OCI-M2 (cell line): ENCODE measurements at regions not wholly inside any gene's neighbourhood (a gene's known extent, or its start where the extent isn't known, plus 50 kb on each side); places are given as distances from the start of the nearest gene placed in this dataset.

Experiments
- DNase-seq: peaks from one replicate; lab custom pipeline; 2025; ENCODE audit not compliant: unreplicated experiment; lab: John Stamatoyannopoulos, UW

- no peak for DNase-seq
These were observed 886.0 kb upstream of the CHAC2 start for GRCh38 chr2:52881606-52882005.

DNA sequence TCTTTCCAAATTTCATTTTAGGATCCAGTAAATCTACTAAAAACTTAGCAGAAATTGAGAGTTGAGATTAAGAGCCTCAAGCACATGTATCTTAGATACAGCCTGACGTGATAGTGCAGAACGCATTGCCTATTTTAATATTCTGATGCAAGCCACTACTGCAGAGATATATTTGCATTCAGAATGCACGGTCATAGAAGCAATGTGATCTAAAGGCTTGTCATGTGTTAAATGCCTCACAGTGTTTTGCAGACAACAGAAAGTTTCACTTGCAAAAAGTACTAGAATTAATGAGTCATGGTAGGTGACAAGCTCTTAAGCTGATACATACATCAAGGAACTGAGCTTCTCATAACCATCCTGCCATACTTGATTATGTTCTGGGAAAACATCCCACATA is 886.7 kb upstream of the CHAC2 start:
- no peak for DNase-seq

- no peak for DNase-seq
These were observed 888.0 kb upstream of the CHAC2 start for GRCh38 chr2:52879561-52879960.

GRCh38 chr2:52877703-52878102 is 889.9 kb upstream of the CHAC2 start:
- no peak for DNase-seq

GRCh38 chr2:52874466-52875106 is 893.0 kb upstream of the CHAC2 start:
- DNase-seq = no peak

GRCh38 chr2:52862801-52863200 is 904.8 kb upstream of the CHAC2 start:
- no peak for DNase-seq

DNA sequence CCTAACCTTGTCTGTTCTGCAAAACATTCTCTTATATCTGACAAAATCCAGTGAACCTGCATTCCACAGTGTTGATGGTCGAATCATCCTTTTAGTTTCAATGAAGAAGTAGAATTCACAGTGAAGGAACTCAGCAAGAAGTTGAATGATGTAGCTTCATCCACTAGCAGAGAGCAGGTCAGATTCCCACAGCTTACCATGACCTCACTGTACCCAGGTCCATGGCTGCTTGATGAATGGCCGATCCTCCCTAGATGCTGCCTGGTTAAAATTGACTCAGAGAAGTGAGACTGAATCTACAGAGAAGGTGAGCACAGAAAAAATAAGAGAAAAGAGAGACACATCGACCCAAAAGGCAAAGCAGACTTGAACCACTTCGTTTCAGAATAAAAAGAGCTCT is 906.0 kb upstream of the CHAC2 start:
- DNase-seq = no peak

- DNase-seq = no peak
These were observed 908.5 kb upstream of the CHAC2 start for GRCh38 chr2:52859065-52859464.

GRCh38 chr2:52857722-52858121 is 909.9 kb upstream of the CHAC2 start:
- DNase-seq = no peak

DNA sequence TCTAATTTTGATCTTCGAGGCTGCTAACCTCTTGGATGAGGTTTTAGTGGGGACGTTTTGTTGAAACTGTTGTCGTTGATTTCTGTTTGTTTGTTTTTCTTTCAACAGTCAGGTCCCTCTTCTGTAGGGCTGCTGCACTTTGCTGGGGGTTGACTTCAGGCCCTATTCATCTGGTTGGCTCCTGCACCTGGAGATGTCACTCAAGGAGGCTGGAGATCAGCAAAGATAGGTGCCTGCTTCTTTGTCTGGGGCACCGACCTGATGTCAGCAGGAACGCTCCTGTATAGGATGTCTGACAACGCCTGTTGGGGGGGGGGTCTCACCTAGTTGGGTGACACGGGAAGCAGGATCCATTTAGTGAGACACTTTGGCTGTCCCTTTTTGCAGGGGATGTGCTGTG is 915.6 kb upstream of the CHAC2 start:
- no peak for DNase-seq

- no peak for DNase-seq
These were observed 922.7 kb upstream of the CHAC2 start for GRCh38 chr2:52844701-52845423.

DNA sequence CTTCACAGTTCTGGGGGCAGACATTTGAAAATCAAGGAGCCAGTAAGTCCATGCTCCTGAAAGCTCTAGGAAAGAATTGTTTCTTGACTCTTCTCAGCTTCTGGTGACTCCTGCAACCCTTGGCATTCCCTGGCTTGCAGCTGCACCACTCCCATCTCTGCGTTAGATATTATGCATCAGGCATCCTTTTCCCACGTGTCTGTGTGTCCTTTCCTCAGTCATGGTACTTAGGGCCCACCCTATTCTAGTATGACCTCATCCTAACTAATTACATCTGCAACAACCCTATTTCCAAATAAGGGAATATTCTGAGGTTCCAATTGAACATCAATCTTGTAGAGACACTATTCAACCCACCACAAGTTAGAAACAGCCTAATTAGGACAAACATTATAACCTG is 931.7 kb upstream of the CHAC2 start:
- DNase-seq = no peak

DNA sequence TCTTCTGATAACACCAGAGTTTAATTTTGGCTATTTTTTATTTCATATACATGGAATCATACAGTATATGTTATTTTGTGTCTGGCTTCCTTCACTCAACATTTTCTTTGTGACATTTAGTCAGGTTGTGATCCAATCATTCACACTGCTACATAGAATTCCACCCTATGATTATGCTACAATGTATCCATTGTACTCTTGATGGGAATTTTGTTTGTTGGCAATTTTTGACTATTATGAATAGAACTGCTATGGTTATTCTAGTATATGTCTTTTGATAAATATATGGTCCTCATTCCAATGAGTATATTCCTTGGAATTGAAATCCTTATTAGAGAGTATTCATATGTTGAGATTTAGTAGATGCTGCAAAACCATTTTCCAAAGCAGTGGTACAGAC is 936.4 kb upstream of the CHAC2 start:
- no peak for DNase-seq

DNA sequence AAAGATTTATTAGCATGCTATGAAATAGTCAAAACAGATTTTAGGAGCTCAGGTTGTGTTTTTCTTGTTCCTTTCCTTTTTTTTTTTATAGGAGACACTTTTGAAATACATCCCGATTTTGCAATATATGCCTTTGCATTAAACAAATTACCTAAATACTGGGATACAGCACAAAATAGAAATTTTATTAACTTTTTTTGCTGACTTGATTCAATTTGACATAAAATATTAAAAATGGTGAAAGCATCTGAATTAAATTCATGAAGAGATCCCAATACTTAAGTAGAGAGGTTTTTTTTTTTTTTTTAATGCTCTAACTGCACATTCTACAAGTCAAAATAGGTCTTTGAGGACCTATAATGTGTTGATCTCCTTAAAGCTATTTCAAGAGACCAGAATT is 939.5 kb upstream of the CHAC2 start:
- DNase-seq = no peak

GRCh38 chr2:52821631-52822030 is 946.0 kb upstream of the CHAC2 start:
- no peak for DNase-seq

DNA sequence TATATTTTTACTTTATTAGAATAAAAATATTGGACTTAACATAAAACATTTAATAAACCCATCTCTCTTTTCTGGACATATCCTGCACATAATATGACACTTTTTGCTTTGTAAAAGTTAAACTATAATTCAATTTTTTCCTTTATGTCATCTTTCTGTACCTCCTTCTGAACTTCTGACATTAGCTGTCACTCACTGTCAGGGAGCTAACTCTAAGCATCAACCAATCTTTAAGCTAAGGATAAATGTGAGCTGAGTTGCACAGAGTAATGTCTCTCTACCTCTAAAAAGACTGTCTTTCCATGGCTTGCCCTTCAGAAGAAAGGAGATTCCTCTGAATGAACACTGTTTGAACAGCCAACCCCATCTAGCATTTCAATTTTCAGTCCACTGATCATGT is 948.6 kb upstream of the CHAC2 start:
- no peak for DNase-seq

DNA sequence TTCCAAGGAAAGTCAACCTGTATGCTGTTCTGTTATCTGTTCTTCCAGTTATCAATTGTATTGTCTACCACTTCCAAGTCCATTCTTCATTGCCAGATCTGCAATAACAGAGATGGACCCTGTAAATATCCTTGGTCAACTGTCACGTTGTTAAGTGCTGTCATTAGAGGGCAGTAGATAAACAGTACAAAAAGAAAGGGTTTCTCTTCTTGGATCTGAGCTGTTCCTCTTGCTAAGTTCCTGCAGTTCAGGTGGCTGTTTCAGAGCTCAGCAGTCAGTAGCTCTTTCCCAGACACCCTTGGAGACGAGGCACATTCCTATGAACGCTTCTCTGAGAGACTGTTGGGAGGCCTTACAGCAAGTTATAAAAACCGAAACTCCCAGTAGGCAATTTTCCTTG is 957.1 kb upstream of the CHAC2 start:
- no peak for DNase-seq

DNA sequence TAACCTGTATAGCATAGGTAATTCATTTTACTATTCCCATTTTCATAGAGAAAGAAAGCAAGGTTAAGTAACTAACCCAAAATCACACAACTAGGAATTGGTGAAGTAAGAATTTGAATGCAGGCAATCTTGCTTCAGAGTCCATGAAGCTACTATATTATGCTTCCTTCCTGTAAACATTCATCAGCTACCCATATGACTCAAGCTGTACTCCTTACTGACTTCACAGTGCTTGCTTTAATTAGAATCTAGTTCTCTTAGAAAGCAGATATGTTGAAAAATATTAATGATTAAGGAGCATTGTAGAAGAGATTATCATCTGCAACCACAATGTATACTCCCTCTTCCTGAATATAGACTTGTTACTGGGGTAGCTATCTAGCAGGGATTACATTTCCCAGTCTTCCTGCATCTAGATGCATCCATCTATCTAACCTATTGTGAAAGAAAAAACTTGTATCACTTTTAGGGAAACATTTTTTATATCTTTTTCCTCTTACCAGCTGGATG is 961.6 kb upstream of the CHAC2 start:
- DNase-seq = no peak

DNA sequence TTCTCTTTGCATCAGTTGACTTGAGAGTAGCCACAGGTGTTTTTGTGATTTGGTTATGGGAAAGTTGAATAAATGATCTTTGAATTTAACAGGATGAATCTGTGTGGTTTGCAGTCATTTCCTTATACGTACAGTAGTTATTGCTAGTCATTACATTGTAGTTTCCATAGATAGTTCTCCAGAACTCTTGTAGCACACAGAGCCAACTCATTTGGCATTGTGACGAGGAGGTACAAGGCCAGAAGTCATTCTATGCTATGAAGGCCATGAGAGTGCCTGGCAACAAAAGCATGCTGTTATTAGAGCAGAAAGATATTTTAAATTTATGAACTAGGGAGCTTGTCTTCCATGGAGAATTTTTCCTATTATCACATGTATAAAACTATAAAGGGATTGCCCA is 973.0 kb upstream of the CHAC2 start:
- DNase-seq = no peak

GRCh38 chr2:52779446-52779845 is 988.2 kb upstream of the CHAC2 start:
- no peak for DNase-seq

GRCh38 chr2:52776571-52776970 is 991.0 kb upstream of the CHAC2 start:
- DNase-seq = no peak

- DNase-seq = no peak
These were observed 991.9 kb upstream of the CHAC2 start for GRCh38 chr2:52775674-52776073.

DNA sequence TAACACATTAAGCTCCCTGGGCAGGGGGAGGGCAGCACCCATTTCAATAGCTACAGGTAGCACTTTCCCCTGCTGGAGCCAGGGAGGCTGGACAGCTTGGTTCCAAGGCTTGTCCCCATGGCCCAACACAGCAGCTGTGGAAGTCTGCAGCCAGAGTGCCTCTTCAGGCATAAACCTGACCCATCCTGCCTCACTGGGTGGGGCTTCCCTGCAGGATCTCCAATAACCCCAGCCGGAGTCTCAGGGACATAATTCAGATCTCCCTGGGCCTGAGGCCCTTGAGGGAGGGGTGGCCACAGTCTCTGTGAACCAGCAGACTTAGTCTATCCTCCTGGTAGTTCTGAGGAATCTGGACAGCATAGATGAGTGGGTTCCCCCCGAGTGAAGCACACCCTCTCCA is 1001.9 kb upstream of the CHAC2 start:
- no peak for DNase-seq
